ENCODE measurements at regions not wholly inside any gene's neighbourhood (a gene's known extent, or its start where the extent isn't known, plus 50 kb on each side); places are given as distances from the start of the nearest gene placed in this dataset.

DNA sequence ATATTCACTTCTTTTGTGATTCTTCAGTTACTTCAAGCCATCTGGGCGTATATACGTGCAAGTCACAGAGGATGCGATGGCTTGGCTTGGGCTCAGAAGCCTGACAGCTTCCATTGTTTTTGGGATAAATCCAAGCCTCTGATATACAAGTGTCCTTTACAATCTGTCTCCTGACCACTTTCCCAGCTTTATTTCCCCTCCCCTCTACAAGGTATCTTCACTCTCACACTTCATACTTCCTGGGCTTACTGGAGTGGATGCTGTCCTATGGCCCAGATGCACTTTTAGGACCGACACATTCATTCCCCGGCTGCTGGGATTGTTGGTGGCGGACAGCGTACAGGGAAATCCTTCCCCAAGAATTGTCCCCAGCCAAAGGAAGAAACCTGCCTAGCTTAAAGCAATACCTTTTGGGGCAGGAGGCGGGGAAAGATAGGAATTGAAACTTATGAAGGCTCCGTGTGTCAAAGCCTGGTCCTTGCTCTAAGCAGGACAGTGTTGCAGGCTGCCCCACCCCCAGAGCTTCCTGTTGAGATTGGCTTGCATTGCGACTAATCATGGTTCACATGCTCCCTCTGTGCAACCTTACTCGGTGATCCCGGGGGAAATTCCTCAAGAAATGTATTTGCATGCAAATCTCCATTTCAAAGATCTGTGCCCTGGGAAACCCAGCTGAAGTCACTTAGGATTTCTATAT is 802.9 kb upstream of the ID2 start:
- Histone ChIP-seq H3K36me3 (no peaks in the 10 kb centered on the region), H3K27me3 (peaks cover 0 to 6% (median 0%) of the 10 kb centered on the region in 9 donors), H3K9me3 (no peaks in the 10 kb centered on the region), H3K4me3 (no peak overlapping the region), H3K4me1 (peaks cover 0 to 4% (median 0%) of the 10 kb centered on the region in 12 donors), H3K27ac (no peak overlapping the region)
- no peak for DNase-seq
- 61 to 66% (median 63%) methylated on average over 12 of the region's 12 CpGs for WGBS, 4 donors
- intact Hi-C loops (cut with DNase I), result no loop called here
- no peak for TF ChIP-seq CTCF (IDR thresholded peaks at IDR 0.05)
- no peak for TF ChIP-seq POLR2A (IDR thresholded peaks at IDR 0.05)
- ATAC-seq, result no peak

- Histone ChIP-seq H3K4me3 (no peak overlapping the region), H3K27me3 (peaks cover 0 to 6% (median 0%) of the 10 kb centered on the region in 9 donors), H3K4me1 (peaks cover 0 to 4% (median 0%) of the 10 kb centered on the region in 12 donors), H3K27ac (no peak overlapping the region), H3K36me3 (no peaks in the 10 kb centered on the region), H3K9me3 (no peaks in the 10 kb centered on the region)
- DNase-seq (no peak), ATAC-seq (no peak)
- TF ChIP-seq POLR2A (IDR thresholded peaks at IDR 0.05) (no peak), CTCF (IDR thresholded peaks at IDR 0.05) (no peak)
- WGBS, 4 donors, result 83 to 93% (median 86%) methylated on average over 1 of the region's 1 CpG
- intact Hi-C loops (cut with DNase I), result no loop called here
Measured at GRCh38 chr2:7879483-7879835, 802.4 kb upstream of the ID2 start.

- H3K27ac ChIP-seq, result no peak overlapping the region
- ATAC-seq (no peak), DNase-seq (no peak)
- H3K36me3 ChIP-seq, result no peaks in the 10 kb centered on the region
- intact Hi-C loops (cut with DNase I), result no loop called here
- WGBS, 4 donors, result 83 to 95% (median 90%) methylated on average over 2 of the region's 2 CpGs
- TF ChIP-seq POLR2A (IDR thresholded peaks at IDR 0.05), result no peak
- no peak for TF ChIP-seq CTCF (IDR thresholded peaks at IDR 0.05)
- H3K9me3 ChIP-seq, result no peaks in the 10 kb centered on the region
- peaks cover 0 to 4% (median 0%) of the 10 kb centered on the region in 12 donors for H3K4me1 ChIP-seq
- H3K27me3 ChIP-seq, result peaks cover 0 to 6% (median 0%) of the 10 kb centered on the region in 9 donors
- no peak overlapping the region for H3K4me3 ChIP-seq
Measured at GRCh38 chr2:7880126-7880525, 801.7 kb upstream of the ID2 start.

- Histone ChIP-seq H3K4me1 (peaks cover 0 to 4% (median 0%) of the 10 kb centered on the region in 12 donors), H3K27ac (no peak overlapping the region), H3K27me3 (peaks cover 0 to 6% (median 0%) of the 10 kb centered on the region in 9 donors), H3K9me3 (no peaks in the 10 kb centered on the region), H3K4me3 (no peak overlapping the region), H3K36me3 (no peaks in the 10 kb centered on the region)
- 77 to 79% (median 78%) methylated on average over 2 of the region's 2 CpGs for WGBS, 4 donors
- TF ChIP-seq CTCF (IDR thresholded peaks at IDR 0.05) (no peak), POLR2A (IDR thresholded peaks at IDR 0.05) (no peak)
- no peak for DNase-seq
- intact Hi-C loops (cut with DNase I), result no loop called here
- no peak for ATAC-seq
Measured at GRCh38 chr2:7880566-7880965, 801.3 kb upstream of the ID2 start.

All from heart left ventricle (tissue), 16 donors.